CD14-positive monocyte (primary cell): ENCODE measurements at regions not wholly inside any gene's neighbourhood (a gene's known extent, or its start where the extent isn't known, plus 50 kb on each side); places are given as distances from the start of the nearest gene placed in this dataset.

Experiments used
- DNase-seq, 3 donors: peaks; one replicate each; pipeline ENCODE4 v3.0.0-alpha.2; 2011 to 2022
- H2AFZ ChIP-seq: 2 replicates; pipeline ENCODE4 v1.6.0; 2012; ENCODE audit warnings: mild to moderate bottlenecking, low read depth, low read length, inconsistent platforms; ENCODE audit not compliant: insufficient read depth, poor library complexity, severe bottlenecking
- H3K27ac ChIP-seq, 2 donors: 1 replicate in 1 of 2; 2 replicates in 1 of 2; pipeline ENCODE4 v1.5.1; 2012 to 2013; ENCODE audit warnings: low read length in 2 of 2, control low read depth in 1 of 2, inconsistent platforms in 1 of 2, low read depth in 1 of 2, mild to moderate bottlenecking in 1 of 2
- H3K27me3 ChIP-seq, 2 donors: one replicate each; pipeline versions ENCODE4 v1.6.0 to v1.6.1; 2011 to 2013; ENCODE audit warnings: low read length in 2 of 2; ENCODE audit not compliant: control insufficient read depth in 2 of 2, insufficient read depth in 2 of 2
- H3K36me3 ChIP-seq, 2 donors: replicated peaks in 1 of 2; 1 replicate in 1 of 2; 2 replicates in 1 of 2; pipeline versions ENCODE4 v1.5.1 to v1.6.1; 2012 to 2013; ENCODE audit warnings: low read length in 2 of 2, control low read depth in 1 of 2, inconsistent platforms in 1 of 2, mild to moderate bottlenecking in 1 of 2; ENCODE audit not compliant: insufficient read depth in 2 of 2, control insufficient read depth in 1 of 2
- H3K4me1 ChIP-seq, 2 donors: 1 replicate in 1 of 2; 2 replicates in 1 of 2; pipeline versions ENCODE4 v1.5.1 to v1.6.1; 2012 to 2013; ENCODE audit warnings: low read length in 2 of 2, control low read depth in 1 of 2, inconsistent platforms in 1 of 2, mild to moderate bottlenecking in 1 of 2, moderate library complexity in 1 of 2; ENCODE audit not compliant: insufficient read depth in 2 of 2, control insufficient read depth in 1 of 2
- H3K4me2 ChIP-seq: replicated peaks from 2 replicates; pipeline ENCODE3; 2012; ENCODE audit warnings: low read length, moderate library complexity, mild to moderate bottlenecking; ENCODE audit not compliant: poor library complexity, severe bottlenecking; ENCODE audit errors: extremely low read depth
- H3K4me3 ChIP-seq, 3 experiments: fragments of 200-600 bp in 1 of 3; sonication (generic) in 1 of 3; replicated peaks in 1 of 3; 1 replicate in 2 of 3; 2 replicates in 1 of 3; pipeline ENCODE4 v1.5.1; 2011 to 2013; ENCODE audit warnings: low read length in 3 of 3, mild to moderate bottlenecking in 3 of 3, control low read depth in 2 of 3, low read depth in 2 of 3, inconsistent platforms in 1 of 3, moderate library complexity in 1 of 3
- H3K79me2 ChIP-seq: 2 replicates; pipeline ENCODE4 v1.6.0; 2012; ENCODE audit warnings: mild to moderate bottlenecking, control low read depth, inconsistent platforms, low read length, moderate library complexity; ENCODE audit not compliant: insufficient read depth
- H3K9ac ChIP-seq: 2 replicates; pipeline ENCODE4 v1.6.0; 2017; ENCODE audit warnings: low read length, mild to moderate bottlenecking; ENCODE audit not compliant: insufficient read depth, poor library complexity, severe bottlenecking
- H3K9me3 ChIP-seq, 2 donors: replicated peaks in 1 of 2; 1 replicate in 1 of 2; 2 replicates in 1 of 2; pipeline versions ENCODE4 v1.5.1 to v1.6.1; 2012 to 2013; ENCODE audit warnings: low read length in 2 of 2, control low read depth in 1 of 2; ENCODE audit not compliant: control insufficient read depth in 1 of 2, insufficient read depth in 1 of 2
- H4K20me1 ChIP-seq: 2 replicates; pipeline ENCODE4 v1.6.0; 2012; ENCODE audit warnings: mild to moderate bottlenecking, low read length, control low read depth, moderate library complexity; ENCODE audit not compliant: insufficient read depth
- H3K27ac Mint-ChIP-seq, 7 donors: one replicate each; pipeline ENCODE4 v1.8.0; 2020; ENCODE audit warnings: mild to moderate bottlenecking in 7 of 7, mixed read lengths in 7 of 7, moderate library complexity in 6 of 7, inconsistent platforms in 2 of 7
- H3K27me3 Mint-ChIP-seq, 3 donors: one replicate each; pipeline ENCODE4 v1.8.0; 2021 to 2022; ENCODE audit warnings: low read depth in 3 of 3, mild to moderate bottlenecking in 3 of 3, mixed read lengths in 3 of 3, moderate library complexity in 3 of 3, inconsistent platforms in 1 of 3
- H3K36me3 Mint-ChIP-seq, 2 donors: one replicate each; pipeline ENCODE4 v1.8.0; 2020; ENCODE audit warnings: mixed read lengths in 2 of 2, inconsistent platforms in 1 of 2, mild to moderate bottlenecking in 1 of 2
- H3K4me1 Mint-ChIP-seq: one replicate; pipeline ENCODE4 v1.8.0; 2020; ENCODE audit warnings: mild to moderate bottlenecking, mixed read lengths
- H3K4me3 Mint-ChIP-seq, 2 donors: one replicate each; pipeline ENCODE4 v1.8.0; 2020; ENCODE audit warnings: mild to moderate bottlenecking in 2 of 2, mixed read lengths in 2 of 2, moderate library complexity in 1 of 2
- H3K9me3 Mint-ChIP-seq, 7 donors: one replicate each; pipeline ENCODE4 v1.8.0; 2020 to 2022; ENCODE audit warnings: mixed read lengths in 7 of 7, mild to moderate bottlenecking in 6 of 7, moderate library complexity in 6 of 7, inconsistent platforms in 2 of 7
- CTCF ChIP-seq: fragments of 200-600 bp; IDR thresholded peaks from one replicate; pipeline ENCODE4 v1.8.0; 2022; ENCODE audit warnings: antibody characterized with exemption, mild to moderate bottlenecking
- WGBS: methylation state at CpG from one replicate; pipeline ENCODE4 v1.1.5; 2013; ENCODE audit warnings: missing lambda C conversion rate; ENCODE audit not compliant: insufficient coverage; 5-methylcytosine and 5-hydroxymethylcytosine counted together
- intact Hi-C, 2 donors: fragments of 100-400 bp; cut with micrococcal nuclease; formaldehyde crosslinking; loops; one replicate each; pipeline versions ENCODE4 v1.15.0 to v1.15.1; 2023

- H3K27ac Mint-ChIP-seq, result no peak overlapping the region
- no peak overlapping the region for H3K4me3 Mint-ChIP-seq
- no peaks in the 10 kb centered on the region for H3K79me2 ChIP-seq
- no peak overlapping the region for H3K27ac ChIP-seq
- peaks cover 20 to 38% (median 29%) of the 10 kb centered on the region in 7 donors for H3K9me3 Mint-ChIP-seq
- DNase-seq, result no peak
- no peak for TF ChIP-seq CTCF
- H3K4me3 ChIP-seq, result no peak overlapping the region
- no peak overlapping the region for H2AFZ ChIP-seq
- H3K9me3 ChIP-seq, result peaks cover 25 to 36% of the 10 kb centered on the region in 2 donors
- no peaks in the 10 kb centered on the region for H3K4me1 ChIP-seq
- WGBS, result 73% methylated on average over 3 of the region's 3 CpGs
- H3K27me3 Mint-ChIP-seq, result no peaks in the 10 kb centered on the region
- no peak overlapping the region for H3K4me2 ChIP-seq
- no peaks in the 10 kb centered on the region for H4K20me1 ChIP-seq
- H3K27me3 ChIP-seq, result no peaks in the 10 kb centered on the region
- no peaks in the 10 kb centered on the region for H3K36me3 Mint-ChIP-seq
- intact Hi-C loops, result no loop called here
- no peaks in the 10 kb centered on the region for H3K4me1 Mint-ChIP-seq
- no peaks in the 10 kb centered on the region for H3K36me3 ChIP-seq
- H3K9ac ChIP-seq, result no peak overlapping the region
These were observed 788.2 kb upstream of the ALCAM start for GRCh38 chr3:104578558-104578957.

DNA sequence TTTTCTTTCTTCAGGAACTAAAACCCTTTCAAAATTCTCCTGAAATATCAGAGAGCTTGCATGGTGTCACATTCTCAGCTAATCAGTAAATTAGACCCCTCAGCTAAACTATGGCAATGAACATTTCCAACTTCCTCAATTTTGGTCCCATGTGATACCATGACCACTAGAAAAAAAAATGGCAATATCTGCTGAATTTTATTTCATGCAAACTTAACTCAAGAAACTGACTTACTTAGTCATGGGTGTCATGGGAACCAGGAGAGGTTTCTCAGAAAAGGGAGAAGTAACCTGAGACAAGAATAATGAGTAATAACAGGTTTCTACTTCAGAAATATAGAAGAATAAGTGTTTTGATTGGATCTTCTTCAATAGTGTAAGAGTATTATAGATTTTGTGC is 784.6 kb upstream of the ALCAM start:
- H3K27me3 Mint-ChIP-seq, result no peaks in the 10 kb centered on the region
- intact Hi-C loops, result no loop called here
- Histone ChIP-seq H3K4me1 (no peaks in the 10 kb centered on the region), H2AFZ (no peak overlapping the region), H3K9ac (no peak overlapping the region), H3K27ac (no peak overlapping the region), H3K27me3 (no peaks in the 10 kb centered on the region), H3K9me3 (peaks cover 11 to 20% of the 10 kb centered on the region in 2 donors), H4K20me1 (no peaks in the 10 kb centered on the region), H3K36me3 (no peaks in the 10 kb centered on the region), H3K79me2 (no peaks in the 10 kb centered on the region), H3K4me3 (no peak overlapping the region), H3K4me2 (no peak overlapping the region)
- peaks cover 13 to 26% (median 17%) of the 10 kb centered on the region in 7 donors for H3K9me3 Mint-ChIP-seq
- no peak for DNase-seq
- no peak overlapping the region for H3K27ac Mint-ChIP-seq
- H3K4me1 Mint-ChIP-seq, result no peaks in the 10 kb centered on the region
- no peak overlapping the region for H3K4me3 Mint-ChIP-seq
- no peak for TF ChIP-seq CTCF
- no peaks in the 10 kb centered on the region for H3K36me3 Mint-ChIP-seq
